Ovary (tissue), 7 donors: ENCODE measurements at regions not wholly inside any gene's neighbourhood (a gene's known extent, or its start where the extent isn't known, plus 50 kb on each side); places are given as distances from the start of the nearest gene placed in this dataset.

Source experiments
- DNase-seq, 5 donors: peaks; one replicate each; pipeline ENCODE4 v3.0.0-alpha.2; 2019 to 2020
- H3K27ac ChIP-seq, 2 donors: fragments of 200-600 bp; one replicate each; pipeline versions ENCODE4 v1.5.1 to v1.8.0; 2019 to 2022
- H3K27me3 ChIP-seq: fragments of 200-600 bp; one replicate; pipeline ENCODE4 v1.8.0; 2022
- H3K36me3 ChIP-seq: fragments of 200-600 bp; sonication (generic); one replicate; pipeline ENCODE4 v1.5.1; 2019
- H3K4me1 ChIP-seq: one replicate; pipeline ENCODE4 v1.8.1; 2013; ENCODE audit warnings: mild to moderate bottlenecking, moderate library complexity; ENCODE audit not compliant: insufficient read depth
- H3K4me3 ChIP-seq: fragments of 200-600 bp; sonication (generic); one replicate; pipeline ENCODE4 v1.5.1; 2017
- H3K9me3 ChIP-seq, 2 donors: fragments of 200-600 bp in 1 of 2; sonication (generic) in 1 of 2; one replicate each; pipeline versions ENCODE4 v1.5.1 to v1.8.1; 2013 to 2019; ENCODE audit warnings: mild to moderate bottlenecking in 1 of 2, moderate library complexity in 1 of 2
- EP300 ChIP-seq: sonication (generic); formaldehyde crosslinking; IDR thresholded peaks from one replicate; pipeline ENCODE4 v1.6.1; 2017; ENCODE audit warnings: antibody characterized with exemption
- POLR2A ChIP-seq: fragments of 450-650 bp; IDR thresholded peaks from one replicate; pipeline ENCODE4 v1.6.1; 2017; ENCODE audit warnings: antibody characterized with exemption, mild to moderate bottlenecking, moderate library complexity
- WGBS, 3 donors: extraction: QIAGEN DNeasy Blood & Tissue Kit in 1 of 3; methylation state at CpG; one replicate each; pipeline versions ENCODE4 v1.1.5 to v1.1.7; 2013 to 2017; 5-methylcytosine and 5-hydroxymethylcytosine counted together
- intact Hi-C, 4 donors: fragments of 100-400 bp; cut with DNase I; formaldehyde crosslinking; loops; one replicate each; pipeline versions ENCODE4 v1.11.0 to v1.15.1; 2022 to 2023
- TF ChIP-seq, protein P1 (sequence below), 3 donors: fragments of 450-650 bp in 2 of 3; fragments of 200-600 bp in 1 of 3; IDR thresholded peaks; one replicate each; pipeline versions ENCODE4 v1.5.1 to v1.8.0; 2016 to 2022; ENCODE audit warnings: antibody characterized with exemption in 3 of 3, mild to moderate bottlenecking in 1 of 3
- donor health status: DM: no; HTN: no; CAD: no; lungs with moderate emphysema.
- donor health status: DM: no; HTN: no; CAD: no.
- donor health status: Bipolar disorder and iron deficiency.
- donor health status: DM: no; HTN: no; CAD: no.
- donor health status: DM: yes; HTN: yes; CAD: no.

DNA sequence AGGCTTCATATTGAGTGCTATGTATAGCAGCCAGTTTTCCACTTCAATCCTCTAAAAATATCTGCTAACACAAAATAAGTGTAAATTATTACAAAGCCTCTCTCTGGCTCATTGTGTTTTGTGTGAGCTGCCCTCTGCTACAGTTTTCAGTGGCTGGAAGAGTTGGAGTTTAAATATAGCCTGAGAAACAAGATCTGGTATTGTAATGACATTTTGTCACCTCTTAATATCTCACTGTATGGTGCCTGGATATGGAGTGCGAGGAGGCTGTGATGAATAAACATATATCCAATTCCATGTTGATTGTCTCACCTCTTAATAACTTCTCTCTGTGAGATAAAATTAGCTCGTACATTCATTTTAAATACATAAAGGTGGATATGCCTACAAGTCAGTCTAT is 269.7 kb downstream of the FLRT2 start:
- TF ChIP-seq EP300 (no peak), POLR2A (no peak)
- TF ChIP-seq, protein P1, sequence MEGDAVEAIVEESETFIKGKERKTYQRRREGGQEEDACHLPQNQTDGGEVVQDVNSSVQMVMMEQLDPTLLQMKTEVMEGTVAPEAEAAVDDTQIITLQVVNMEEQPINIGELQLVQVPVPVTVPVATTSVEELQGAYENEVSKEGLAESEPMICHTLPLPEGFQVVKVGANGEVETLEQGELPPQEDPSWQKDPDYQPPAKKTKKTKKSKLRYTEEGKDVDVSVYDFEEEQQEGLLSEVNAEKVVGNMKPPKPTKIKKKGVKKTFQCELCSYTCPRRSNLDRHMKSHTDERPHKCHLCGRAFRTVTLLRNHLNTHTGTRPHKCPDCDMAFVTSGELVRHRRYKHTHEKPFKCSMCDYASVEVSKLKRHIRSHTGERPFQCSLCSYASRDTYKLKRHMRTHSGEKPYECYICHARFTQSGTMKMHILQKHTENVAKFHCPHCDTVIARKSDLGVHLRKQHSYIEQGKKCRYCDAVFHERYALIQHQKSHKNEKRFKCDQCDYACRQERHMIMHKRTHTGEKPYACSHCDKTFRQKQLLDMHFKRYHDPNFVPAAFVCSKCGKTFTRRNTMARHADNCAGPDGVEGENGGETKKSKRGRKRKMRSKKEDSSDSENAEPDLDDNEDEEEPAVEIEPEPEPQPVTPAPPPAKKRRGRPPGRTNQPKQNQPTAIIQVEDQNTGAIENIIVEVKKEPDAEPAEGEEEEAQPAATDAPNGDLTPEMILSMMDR (IDR thresholded peaks at IDR 0.05) = no peak
- no peaks in the 10 kb centered on the region for H3K27me3 ChIP-seq
- no peaks in the 10 kb centered on the region for H3K4me1 ChIP-seq
- no peak overlapping the region for H3K4me3 ChIP-seq
- intact Hi-C loops = loop anchor here in 1 of 4 donors (10.0 kb wide), 1 partner anchor 725 kb away; no protein-coding TSS in a partner anchor
- 93 to 98% (median 96%) methylated on average over 2 of the region's 2 CpGs for WGBS, 3 donors
- no peaks in the 10 kb centered on the region for H3K9me3 ChIP-seq
- H3K27ac ChIP-seq = no peak overlapping the region
- DNase-seq = no peak
- no peaks in the 10 kb centered on the region for H3K36me3 ChIP-seq

DNA sequence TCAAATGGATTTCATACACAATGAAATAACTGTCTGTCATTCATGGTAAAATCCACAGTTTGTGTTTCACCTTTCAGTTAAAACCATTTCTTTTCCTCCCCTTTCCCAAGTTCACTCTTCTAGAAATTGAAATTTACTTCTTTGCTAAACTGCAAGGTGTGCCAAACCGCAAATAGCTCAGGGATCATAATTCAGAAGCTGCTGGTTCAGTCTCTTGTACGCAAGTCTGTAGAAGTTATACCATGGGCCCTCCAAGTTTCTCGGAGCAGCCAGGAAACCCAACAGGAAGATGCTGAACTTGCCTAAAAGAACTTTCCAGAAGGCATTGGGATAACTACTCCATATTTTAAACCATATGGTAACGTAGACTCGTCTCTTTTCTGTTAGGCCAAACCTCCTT is 268.9 kb downstream of the FLRT2 start:
- no peak for DNase-seq
- H3K27me3 ChIP-seq = no peaks in the 10 kb centered on the region
- intact Hi-C loops = loop anchor here in 1 of 4 donors (10.0 kb wide), 1 partner anchor 726 kb away; no protein-coding TSS in a partner anchor
- no peak for TF ChIP-seq POLR2A
- TF ChIP-seq, protein P1 (IDR thresholded peaks at IDR 0.05) = no peak
- no peak for TF ChIP-seq EP300
- H3K27ac ChIP-seq = no peak overlapping the region
- no peaks in the 10 kb centered on the region for H3K36me3 ChIP-seq
- 76 to 83% (median 77%) methylated on average over 5 of the region's 5 CpGs for WGBS, 3 donors
- H3K4me1 ChIP-seq = no peaks in the 10 kb centered on the region
- H3K9me3 ChIP-seq = no peaks in the 10 kb centered on the region
- no peak overlapping the region for H3K4me3 ChIP-seq

DNA sequence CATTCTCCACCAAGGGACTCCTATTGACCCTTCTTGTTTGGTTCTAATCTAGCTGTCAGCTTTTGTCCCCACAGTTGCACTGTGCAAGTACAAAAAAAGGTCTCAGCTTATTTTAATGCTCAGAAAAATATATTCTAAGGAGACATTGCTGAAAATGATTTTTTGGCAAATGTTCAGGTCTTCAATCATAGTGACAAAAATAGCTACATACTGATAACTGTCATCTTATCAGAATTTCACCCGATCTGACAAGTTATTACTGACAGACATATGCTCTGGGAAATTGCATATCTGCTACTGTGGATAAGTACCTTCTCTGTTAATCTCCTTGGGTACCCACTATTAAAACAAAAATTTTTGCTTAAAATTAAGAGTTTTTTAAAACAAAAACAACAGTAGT is 263.6 kb downstream of the FLRT2 start:
- TF ChIP-seq, protein P1 (IDR thresholded peaks at IDR 0.05) = no peak
- TF ChIP-seq EP300 = no peak
- TF ChIP-seq POLR2A = no peak
- WGBS, 3 donors = 79 to 85% (median 80%) methylated on average over 1 of the region's 1 CpG
- Histone ChIP-seq H3K9me3 (no peaks in the 10 kb centered on the region), H3K4me1 (no peaks in the 10 kb centered on the region), H3K36me3 (no peaks in the 10 kb centered on the region), H3K27me3 (no peaks in the 10 kb centered on the region), H3K4me3 (no peak overlapping the region), H3K27ac (no peak overlapping the region)
- no peak for DNase-seq
- intact Hi-C loops = loop anchor here in 1 of 4 donors (10.0 kb wide), 1 partner anchor 731 kb away; no protein-coding TSS in a partner anchor

DNA sequence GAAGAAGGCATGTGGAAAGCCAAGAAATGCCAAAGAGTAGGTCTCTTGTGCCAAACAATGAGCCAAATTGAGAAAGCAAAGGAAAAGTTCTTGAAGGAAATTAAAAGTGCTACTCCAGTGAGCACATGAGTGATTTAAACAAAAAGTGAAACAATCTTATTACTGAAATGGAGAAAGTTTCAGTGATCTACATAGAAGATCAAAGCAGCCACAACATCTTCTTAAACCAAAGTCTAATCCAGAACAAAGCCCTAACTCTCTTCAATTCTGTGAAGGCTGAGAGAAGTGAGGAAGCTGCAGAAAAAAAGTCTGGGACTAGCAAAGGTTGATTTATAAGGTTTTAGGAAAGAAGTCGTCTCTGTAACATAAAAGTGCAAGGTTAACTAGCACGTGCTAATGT is 259.6 kb downstream of the FLRT2 start:
- intact Hi-C loops = no loop called here
- no peaks in the 10 kb centered on the region for H3K9me3 ChIP-seq
- no peak overlapping the region for H3K4me3 ChIP-seq
- H3K27ac ChIP-seq = no peak overlapping the region
- TF ChIP-seq EP300 (no peak), POLR2A (no peak)
- TF ChIP-seq, protein P1 (IDR thresholded peaks at IDR 0.05) = no peak
- H3K4me1 ChIP-seq = no peaks in the 10 kb centered on the region
- 72 to 86% (median 78%) methylated on average over 2 of the region's 2 CpGs for WGBS, 3 donors
- no peak for DNase-seq
- H3K36me3 ChIP-seq = no peaks in the 10 kb centered on the region
- no peaks in the 10 kb centered on the region for H3K27me3 ChIP-seq
